A549 (cell line): ENCODE measurements at regions not wholly inside any gene's neighbourhood (a gene's known extent, or its start where the extent isn't known, plus 50 kb on each side); places are given as distances from the start of the nearest gene placed in this dataset.

Experiments
- ATAC-seq, 2 experiments: fragments of 200-7000 bp in 1 of 2; fragments of >200 bp in 1 of 2; cut with Nextera tagmentation in 1 of 2; cut with Tn5 transposase in 1 of 2; 3 replicates each; pipeline versions ENCODE4 v1.8.0 to v1.9.1; 2018 to 2020; ENCODE audit warnings: mild to moderate bottlenecking in 1 of 2, moderate library complexity in 1 of 2
- CTCF ChIA-PET: fragments of 300-600 bp; sonication (Branson Sonifier 250); formaldehyde crosslinking; extraction: SDS; loops from one replicate; lab custom pipeline; 2021; ENCODE audit warnings: antibody characterized with exemption, inconsistent platforms; lab: Yijun Ruan, JAX
- POLR2A ChIA-PET: fragments of 350-600 bp; formaldehyde crosslinking; extraction: SDS; loops from one replicate; lab custom pipeline; 2021; ENCODE audit warnings: antibody characterized with exemption, inconsistent platforms; lab: Yijun Ruan, JAX
- DNase-seq, 2 experiments: peaks; one replicate each; pipeline versions ENCODE4 v3.0.0 to v3.0.0-alpha.2; 2011 to 2016; ENCODE audit warnings: low read depth in 1 of 2, low spot score in 1 of 2
- FAIRE-seq: peaks from 2 replicates; lab custom pipeline; 2011; peaks lifted over from hg19 to GRCh38; lab: Jason Lieb, UNC
- H3K27ac ChIP-seq, 2 experiments: fragments of >200 bp; sonication (Bioruptor Twin); formaldehyde crosslinking; 3 replicates each; pipeline ENCODE4 v1.5.1; 2016 to 2017
- H3K4me1 ChIP-seq: fragments of >200 bp; sonication (Bioruptor Twin); formaldehyde crosslinking; 3 replicates; pipeline ENCODE4 v1.6.1; 2016
- H3K4me2 ChIP-seq: fragments of >200 bp; sonication (Bioruptor Twin); formaldehyde crosslinking; 3 replicates; pipeline ENCODE4 v1.6.1; 2016
- H3K4me3 ChIP-seq: fragments of >200 bp; sonication (Bioruptor Twin); formaldehyde crosslinking; 3 replicates; pipeline ENCODE4 v1.5.1; 2016
- H3K9me3 ChIP-seq: fragments of >200 bp; sonication (Bioruptor Twin); formaldehyde crosslinking; 3 replicates; pipeline ENCODE4 v1.6.1; 2016
- CTCF ChIP-seq: fragments of >200 bp; sonication (Bioruptor Twin); formaldehyde crosslinking; IDR thresholded peaks from 3 replicates; pipeline ENCODE4 v1.5.1; 2016
- EHF ChIP-seq: fragments of 250-450 bp; sonication (Bioruptor Pico); IDR thresholded peaks from 2 replicates; pipeline ENCODE4 v1.5.0; 2020; ENCODE audit warnings: mild to moderate bottlenecking
- FOSL2 ChIP-seq, 2 experiments: fragments of 450-650 bp in 1 of 2; fragments of >200 bp in 1 of 2; sonication (Bioruptor Twin) in 1 of 2; formaldehyde crosslinking; IDR thresholded peaks; 2 replicates each; pipeline versions ENCODE4 v1.5.0 to v1.6.1; 2016 to 2020; ENCODE audit warnings: mild to moderate bottlenecking in 1 of 2, moderate library complexity in 1 of 2
- HDAC2 ChIP-seq: fragments of 200-600 bp; sonication (generic); IDR thresholded peaks from 2 replicates; pipeline ENCODE4 v1.6.1; 2016
- HES2 ChIP-seq: fragments of >200 bp; sonication (Bioruptor Twin); formaldehyde crosslinking; IDR thresholded peaks from 2 replicates; pipeline ENCODE4 v1.6.1; 2016
- HOXA7 ChIP-seq: fragments of 250-450 bp; sonication (Bioruptor Pico); IDR thresholded peaks from 2 replicates; pipeline ENCODE4 v1.5.0; 2020; ENCODE audit warnings: mild to moderate bottlenecking, moderate library complexity
- HOXB5 ChIP-seq: fragments of 250-450 bp; sonication (Bioruptor Pico); IDR thresholded peaks from 2 replicates; pipeline ENCODE4 v1.5.0; 2020; ENCODE audit warnings: mild to moderate bottlenecking, moderate library complexity
- JUNB ChIP-seq: fragments of >200 bp; sonication (Bioruptor Twin); formaldehyde crosslinking; IDR thresholded peaks from 2 replicates; pipeline ENCODE4 v1.6.1; 2016
- KDM5A ChIP-seq: fragments of 200-600 bp; sonication (generic); IDR thresholded peaks from 2 replicates; pipeline ENCODE4 v1.6.1; 2016; ENCODE audit warnings: antibody characterized with exemption, mild to moderate bottlenecking
- MYC ChIP-seq: IDR thresholded peaks from 2 replicates; pipeline ENCODE4 v1.6.1; 2012; ENCODE audit warnings: mild to moderate bottlenecking, inconsistent platforms, low read length, improper control_type of control experiment, borderline replicate concordance
- NFE2L2 ChIP-seq: fragments of 150-350 bp; conservative IDR thresholded peaks from 2 replicates; pipeline ENCODE4 v1.6.1; 2014; ENCODE audit warnings: low read length
- NPAS2 ChIP-seq: fragments of 250-450 bp; sonication (Bioruptor Pico); IDR thresholded peaks from 2 replicates; pipeline ENCODE4 v1.8.0; 2022; ENCODE audit warnings: mild to moderate bottlenecking, moderate library complexity, borderline replicate concordance
- NR3C1 ChIP-seq: fragments of >200 bp; sonication (Bioruptor Twin); formaldehyde crosslinking; IDR thresholded peaks from 3 replicates; pipeline ENCODE4 v1.6.1; 2017
- PBX3 ChIP-seq: IDR thresholded peaks from 2 replicates; pipeline ENCODE4 v1.6.1; 2012
- RAD21 ChIP-seq, 2 experiments: fragments of >200 bp in 1 of 2; sonication (Bioruptor Twin) in 1 of 2; formaldehyde crosslinking in 1 of 2; IDR thresholded peaks in 1 of 2; conservative IDR thresholded peaks in 1 of 2; 2 replicates in 1 of 2; 3 replicates in 1 of 2; pipeline ENCODE4 v1.6.1; 2012 to 2018; ENCODE audit warnings: inconsistent platforms in 1 of 2
- SMC3 ChIP-seq: fragments of >200 bp; sonication (Bioruptor Twin); formaldehyde crosslinking; IDR thresholded peaks from 3 replicates; pipeline ENCODE4 v1.6.1; 2018; ENCODE audit warnings: inconsistent platforms
- SREBF2 ChIP-seq: fragments of 450-650 bp; IDR thresholded peaks from 2 replicates; pipeline ENCODE4 v1.6.1; 2014; ENCODE audit warnings: mild to moderate bottlenecking, moderate library complexity
- TFCP2L1 ChIP-seq: fragments of 250-450 bp; sonication (Bioruptor Pico); IDR thresholded peaks from 2 replicates; pipeline ENCODE4 v1.5.0; 2021; ENCODE audit warnings: mild to moderate bottlenecking
- TP53 ChIP-seq: fragments of 250-450 bp; sonication (Bioruptor Pico); IDR thresholded peaks from 2 replicates; pipeline ENCODE4 v1.5.0; 2021; ENCODE audit warnings: mild to moderate bottlenecking, moderate library complexity
- ZNF302 ChIP-seq: fragments of 250-450 bp; sonication (Bioruptor Pico); IDR thresholded peaks from 2 replicates; pipeline ENCODE4 v1.9.0; 2021; ENCODE audit warnings: inconsistent platforms, mild to moderate bottlenecking, moderate library complexity
- WGBS: methylation state at CpG from one replicate; pipeline ENCODE4 v1.1.6; 2017; ENCODE audit errors: missing lambda C conversion rate; 5-methylcytosine and 5-hydroxymethylcytosine counted together
- TF ChIP-seq, protein P1 (sequence below): IDR thresholded peaks from 2 replicates; pipeline ENCODE4 v1.6.1; 2012
- TF ChIP-seq, protein P2 (sequence below): fragments of 250-450 bp; sonication (Bioruptor Pico); IDR thresholded peaks from 2 replicates; pipeline ENCODE4 v1.5.0; 2020; ENCODE audit warnings: low read depth, mild to moderate bottlenecking, moderate library complexity

GRCh38 chr3:43790476-43790875, 99.7 kb downstream of the ABHD5 start:
- H3K9me3 ChIP-seq = no peaks in the 10 kb centered on the region
- WGBS = 61% methylated on average over 6 of the region's 6 CpGs
- no peak overlapping the region for H3K27ac ChIP-seq
- ATAC-seq (no peak), FAIRE-seq (no peak), DNase-seq (no peak)
- ChIA-PET POLR2A (no interaction called here), CTCF (no interaction called here)
- no peak overlapping the region for H3K4me3 ChIP-seq
- H3K4me2 ChIP-seq = no peak overlapping the region
- TF ChIP-seq JUNB = no peak
- TF ChIP-seq EHF = no peak
- no peak for TF ChIP-seq CTCF
- no peak for TF ChIP-seq NFE2L2
- no peak for TF ChIP-seq TP53 (CRISPR knock-in tag)
- no peak for TF ChIP-seq SREBF2
- H3K4me1 ChIP-seq = peaks cover 19% of the 10 kb centered on the region; the same call in 2 of the 3 replicates

- no peak for DNase-seq
- POLR2A ChIA-PET = no interaction called here
- no peak for ATAC-seq
- Histone ChIP-seq H3K4me3 (no peak overlapping the region), H3K4me2 (no peak overlapping the region), H3K9me3 (no peaks in the 10 kb centered on the region), H3K4me1 (peaks cover 24% of the 10 kb centered on the region; the same call in 2 of the 3 replicates), H3K27ac (no peak overlapping the region)
- no peak for TF ChIP-seq NPAS2
- no peak for TF ChIP-seq HDAC2
- no peak for TF ChIP-seq HES2
- TF ChIP-seq FOSL2 (IDR thresholded peaks at IDR 0.05) = no peak
- TF ChIP-seq FOSL2 (CRISPR knock-in tag; IDR thresholded peaks at IDR 0.05) = no peak
- no peak for TF ChIP-seq TFCP2L1 (CRISPR knock-in tag)
- TF ChIP-seq SMC3 = no peak
- TF ChIP-seq MYC = no peak
- no peak for TF ChIP-seq ZNF302 (CRISPR knock-in tag)
- TF ChIP-seq KDM5A = no peak
- TF ChIP-seq HOXA7 (CRISPR knock-in tag) = no peak
- TF ChIP-seq RAD21 (conservative IDR thresholded peaks at IDR 0.05 in 1 of 2, IDR thresholded peaks at IDR 0.05 in 1 of 2) = no peak
- no peak for TF ChIP-seq NR3C1
- TF ChIP-seq PBX3 = no peak
- no peak for TF ChIP-seq JUNB
- no peak for TF ChIP-seq TP53 (CRISPR knock-in tag)
- TF ChIP-seq, protein P1, sequence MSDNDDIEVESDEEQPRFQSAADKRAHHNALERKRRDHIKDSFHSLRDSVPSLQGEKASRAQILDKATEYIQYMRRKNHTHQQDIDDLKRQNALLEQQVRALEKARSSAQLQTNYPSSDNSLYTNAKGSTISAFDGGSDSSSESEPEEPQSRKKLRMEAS = no peak
- TF ChIP-seq, protein P2, sequence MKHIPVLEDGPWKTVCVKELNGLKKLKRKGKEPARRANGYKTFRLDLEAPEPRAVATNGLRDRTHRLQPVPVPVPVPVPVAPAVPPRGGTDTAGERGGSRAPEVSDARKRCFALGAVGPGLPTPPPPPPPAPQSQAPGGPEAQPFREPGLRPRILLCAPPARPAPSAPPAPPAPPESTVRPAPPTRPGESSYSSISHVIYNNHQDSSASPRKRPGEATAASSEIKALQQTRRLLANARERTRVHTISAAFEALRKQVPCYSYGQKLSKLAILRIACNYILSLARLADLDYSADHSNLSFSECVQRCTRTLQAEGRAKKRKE (CRISPR knock-in tag) = no peak
- CTCF ChIA-PET = no interaction called here
- no peak for FAIRE-seq
Measured at GRCh38 chr3:43791246-43791645, 100.5 kb downstream of the ABHD5 start.

DNA sequence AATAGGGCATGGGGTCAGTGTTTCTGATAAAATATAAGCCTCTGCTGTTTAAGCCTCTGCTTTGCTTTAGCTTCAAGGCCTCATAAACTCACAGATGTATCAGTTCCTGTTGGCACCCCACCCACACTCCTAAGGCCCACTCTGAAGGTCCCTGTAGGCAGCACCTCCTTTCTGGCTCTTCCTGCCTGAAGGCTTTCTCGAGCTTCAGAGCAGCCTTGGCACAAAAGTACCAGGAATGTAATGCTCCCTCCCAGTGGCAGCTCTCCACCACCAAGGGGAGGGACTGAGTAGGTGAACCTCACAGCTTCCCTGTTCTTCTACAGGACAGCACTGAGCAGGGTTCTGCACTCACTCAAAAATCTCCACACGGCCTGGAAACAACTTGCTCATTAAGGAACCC, 102.2 kb downstream of the ABHD5 start:
- H3K27ac ChIP-seq = peak overlapping the region in 1 of 2 experiments; percentile 43; a peak in 1 of 6 replicates
- H3K4me2 ChIP-seq = no peak overlapping the region
- peaks cover 24% of the 10 kb centered on the region; the same call in 2 of the 3 replicates for H3K4me1 ChIP-seq
- no peak overlapping the region for H3K4me3 ChIP-seq
- DNase-seq (no peak), FAIRE-seq (no peak), ATAC-seq (0 out of 6 replicates have a peak, but pooled peaks have one; percentile 29 to 39)
- H3K9me3 ChIP-seq = no peaks in the 10 kb centered on the region
- 50% methylated on average over 1 of the region's 2 CpGs for WGBS
- POLR2A ChIA-PET = no interaction called here
- TF ChIP-seq, protein P2 (CRISPR knock-in tag) = no peak
- TF ChIP-seq PBX3 (no peak), TFCP2L1 (CRISPR knock-in tag) (no peak), HOXB5 (CRISPR knock-in tag) (no peak)
- CTCF ChIA-PET = no interaction called here
